ENCODE measurements at regions not wholly inside any gene's neighbourhood (a gene's known extent, or its start where the extent isn't known, plus 50 kb on each side); places are given as distances from the start of the nearest gene placed in this dataset.
A peak's percentile ranks its signal among the peaks of the same experiment; 100 is the strongest.

DNA sequence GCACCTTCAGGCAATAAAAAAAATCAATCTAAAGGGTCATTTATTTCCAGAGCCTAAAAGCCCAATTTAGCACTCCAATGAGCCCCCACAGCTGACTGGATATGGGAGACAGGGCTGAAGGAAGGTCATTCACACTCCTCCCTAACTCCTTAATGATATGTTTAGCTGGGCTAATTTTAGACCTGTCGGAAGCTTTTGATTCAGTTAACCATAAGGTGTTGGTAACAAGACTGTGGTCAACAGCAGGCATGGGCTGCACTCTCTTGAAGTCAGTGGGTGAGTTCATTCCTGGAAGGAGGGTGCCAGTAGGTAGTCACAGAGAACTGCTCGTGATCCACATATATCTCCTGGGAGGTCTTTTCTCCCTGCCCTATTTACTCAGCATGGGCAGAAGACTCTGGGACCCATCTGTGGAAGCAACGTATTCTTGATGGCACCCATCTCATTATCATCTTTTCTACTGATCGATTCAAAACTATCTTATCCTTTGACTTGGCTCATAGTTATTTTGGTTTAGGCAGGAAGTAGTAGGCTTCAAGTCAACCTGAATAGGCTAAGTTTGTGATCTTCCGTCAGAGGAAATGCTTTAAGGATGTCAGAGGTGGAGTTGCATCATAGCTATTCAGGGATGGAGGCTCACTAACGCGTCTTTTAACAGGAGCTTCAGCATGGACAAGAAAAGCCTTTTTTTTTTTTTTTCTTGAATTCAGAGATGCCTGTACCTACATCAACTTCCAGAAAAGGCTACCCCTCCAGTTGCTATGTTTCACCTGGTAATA lies 367.7 kb upstream of the SLC30A5 start:
- DNase-seq, result no peak

DNA sequence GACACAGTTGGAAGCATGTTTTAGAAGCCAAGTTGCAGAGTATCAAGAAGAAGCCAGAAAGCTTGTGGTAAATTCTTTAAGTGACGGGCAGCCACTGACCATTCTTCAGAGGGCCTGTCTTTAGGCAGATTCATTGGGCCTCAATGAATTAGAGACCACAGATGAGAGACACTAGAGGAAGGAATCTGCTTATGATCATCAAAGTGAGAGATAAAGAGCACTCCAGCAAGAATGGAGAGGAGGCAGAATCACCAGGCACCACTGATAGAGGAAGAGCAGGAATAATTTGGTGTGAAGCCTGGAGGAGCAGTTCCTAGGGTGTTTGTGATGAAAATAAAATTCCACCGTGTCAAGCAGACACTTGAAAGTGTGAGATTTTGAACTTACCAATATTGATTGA lies 365.9 kb upstream of the SLC30A5 start:
- no peak for DNase-seq

DNA sequence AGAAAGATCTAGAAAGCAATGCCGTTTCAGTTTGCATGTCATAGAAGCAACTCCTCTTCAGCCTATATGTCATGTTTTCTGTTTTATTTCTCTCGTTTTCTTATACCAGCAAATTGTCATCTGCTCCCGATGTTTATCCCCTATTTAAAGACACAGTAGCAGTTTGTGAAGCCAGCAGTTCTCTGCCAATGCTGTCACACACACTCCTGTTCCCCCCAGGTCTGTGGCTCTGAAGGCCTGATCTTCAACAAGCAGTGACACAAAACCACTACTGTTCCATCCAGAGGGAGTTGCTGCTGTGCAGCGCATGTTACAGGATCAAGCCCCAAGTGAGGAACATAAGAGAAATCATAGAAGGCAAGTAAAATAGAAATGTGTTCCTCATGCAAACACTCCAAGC lies 364.1 kb upstream of the SLC30A5 start:
- no peak for DNase-seq

GRCh38 chr5:68730220-68730978 lies 363.4 kb upstream of the SLC30A5 start:
- DNase-seq, result no peak

DNA sequence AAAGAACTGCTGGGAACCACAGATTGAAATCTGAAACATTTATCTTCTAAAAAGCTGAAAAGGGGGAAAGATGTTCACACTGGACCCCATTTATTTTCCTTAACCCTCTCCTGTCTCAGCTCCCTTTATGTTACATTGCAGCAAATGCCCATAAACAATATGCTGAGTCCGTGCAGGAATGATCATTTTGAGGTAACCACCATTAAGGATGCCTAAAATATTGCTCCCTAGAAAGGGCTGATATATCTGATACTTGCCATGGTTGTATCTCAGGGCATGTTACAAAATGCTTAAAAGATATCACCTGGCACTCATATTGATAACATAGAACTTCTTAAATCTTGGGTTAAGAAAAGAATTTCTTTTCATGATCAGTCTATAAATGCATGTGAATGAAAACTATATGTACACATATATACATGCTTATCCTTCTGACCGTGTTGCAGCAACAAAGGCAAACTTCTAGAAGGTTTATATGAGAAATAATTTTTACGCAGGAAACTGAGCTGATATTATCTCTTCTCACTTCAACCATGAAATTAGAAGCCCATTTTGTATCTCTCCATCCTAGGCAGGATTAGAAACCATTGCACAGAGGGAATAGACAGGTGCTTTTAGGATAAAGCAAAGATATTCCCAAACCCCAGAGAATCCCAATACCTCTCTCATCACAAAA lies 362.7 kb upstream of the SLC30A5 start:
- no peak for DNase-seq

DNA sequence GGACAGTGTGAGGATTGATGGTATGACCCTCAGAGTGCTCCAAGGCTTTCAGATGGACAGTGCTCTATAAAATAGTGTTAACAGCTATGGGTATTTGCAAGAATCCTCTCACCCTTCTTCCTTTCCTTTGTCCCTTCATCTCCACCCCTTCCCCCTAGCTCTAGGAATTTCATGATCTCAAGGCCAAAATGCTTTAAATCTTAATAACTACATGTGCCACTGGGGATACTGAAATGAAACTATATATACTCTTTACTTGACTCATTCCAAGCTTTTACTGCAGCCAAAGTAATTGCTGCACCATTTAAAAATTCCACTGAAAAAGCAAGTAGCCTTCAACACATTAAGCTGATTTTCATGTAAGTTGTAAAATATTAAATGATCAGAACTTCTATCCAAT lies 361.6 kb upstream of the SLC30A5 start:
- DNase-seq, result no peak

DNA sequence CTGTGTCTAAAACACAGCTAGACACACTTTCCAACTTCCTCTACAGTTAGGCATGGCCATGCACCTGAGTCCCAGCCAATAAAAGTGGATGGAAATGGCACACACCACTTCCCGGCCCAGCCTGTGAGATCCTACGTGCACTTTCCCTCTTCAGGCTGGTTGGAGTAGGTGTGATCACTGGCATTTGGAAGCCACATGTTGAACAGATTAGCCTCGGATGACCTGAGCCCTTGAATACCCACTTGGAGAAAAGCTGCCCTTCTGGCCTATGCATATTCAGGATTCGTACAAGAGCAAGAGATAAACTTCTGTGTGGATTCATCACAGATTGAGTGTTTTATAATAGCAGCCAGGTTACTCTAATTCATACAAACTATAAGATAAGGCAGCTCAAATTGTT lies 359.0 kb upstream of the SLC30A5 start:
- DNase-seq, result no peak

GRCh38 chr5:68738236-68738635 lies 355.6 kb upstream of the SLC30A5 start:
- no peak for DNase-seq

DNA sequence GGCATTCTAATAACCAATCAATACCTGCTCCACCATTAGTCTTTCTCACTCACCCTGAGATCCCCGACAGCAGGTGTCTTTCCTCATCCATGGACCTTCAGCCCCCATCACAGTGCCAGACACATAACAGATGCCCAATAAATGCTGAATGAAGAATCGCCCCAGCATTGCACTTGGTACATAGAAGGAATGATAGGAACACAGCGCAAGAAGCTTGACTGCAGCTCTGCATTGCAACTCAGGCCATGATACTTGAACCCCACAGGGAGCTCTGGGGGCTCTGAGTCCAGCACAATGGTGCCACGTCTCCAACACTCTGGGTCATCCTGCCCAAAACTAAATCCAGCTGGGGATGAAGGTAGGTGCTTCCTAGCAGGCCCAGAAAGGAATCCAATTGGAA lies 355.0 kb upstream of the SLC30A5 start:
- no peak for DNase-seq

- no peak for DNase-seq
These were observed 354.1 kb upstream of the SLC30A5 start for GRCh38 chr5:68739752-68740151.

DNA sequence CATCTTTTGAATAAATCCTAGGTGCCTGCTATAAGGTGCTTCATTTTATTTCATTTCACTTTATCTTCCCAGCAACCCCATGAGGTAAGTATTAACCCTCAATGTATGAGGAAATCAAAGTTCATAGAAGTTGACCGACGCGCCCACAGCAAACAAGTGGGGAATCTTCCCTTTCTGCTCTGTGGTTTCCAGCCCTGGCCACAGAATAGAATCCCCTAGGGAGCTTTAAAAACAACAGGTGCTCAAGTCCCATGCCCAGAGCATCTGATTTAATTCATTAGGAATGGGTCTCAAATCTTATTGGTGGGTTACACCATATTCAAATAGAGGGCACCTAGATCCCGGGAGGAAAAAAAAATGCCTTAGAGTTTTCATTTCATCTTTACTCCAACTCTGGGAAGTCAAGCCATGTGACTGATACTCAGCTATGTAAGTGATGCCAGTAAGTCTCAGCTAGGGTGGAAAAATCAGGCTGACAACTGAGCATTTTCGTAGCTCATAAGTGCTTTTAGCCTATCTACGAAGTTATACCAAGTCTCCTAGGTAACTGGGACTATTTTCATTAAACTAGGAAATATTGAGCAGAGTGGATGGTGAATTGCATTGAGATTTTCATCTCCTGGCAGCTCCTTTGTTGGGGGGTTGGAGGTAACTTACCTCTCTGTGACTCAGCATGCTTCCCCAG lies 353.4 kb upstream of the SLC30A5 start:
- no peak for DNase-seq

GRCh38 chr5:68744206-68744605 lies 349.6 kb upstream of the SLC30A5 start:
- no peak for DNase-seq

DNA sequence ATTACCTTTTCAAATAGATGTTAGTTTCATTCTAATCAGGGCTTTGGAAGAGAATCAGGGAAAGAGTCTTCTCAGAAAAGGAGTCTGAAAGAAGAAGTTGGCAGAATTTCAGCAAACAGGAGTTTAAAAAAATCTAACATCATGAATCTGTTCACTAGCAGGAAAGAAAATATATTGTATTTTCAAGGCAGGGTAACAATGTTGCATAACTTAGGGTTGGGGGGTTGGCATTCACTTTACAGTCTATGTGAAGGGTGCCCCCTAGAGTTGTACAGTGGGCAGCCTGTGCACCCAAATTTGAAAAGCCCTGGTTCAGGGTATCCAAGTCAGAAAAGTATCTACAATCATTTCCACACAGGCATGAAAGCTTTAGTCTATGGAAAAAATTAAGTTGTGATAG lies 348.4 kb upstream of the SLC30A5 start:
- peak; percentile 30 for DNase-seq

GRCh38 chr5:68746220-68746619 lies 347.6 kb upstream of the SLC30A5 start:
- DNase-seq, result no peak

GRCh38 chr5:68746643-68747420 lies 347.0 kb upstream of the SLC30A5 start:
- DNase-seq, result no peak

- no peak for DNase-seq
These were observed 346.3 kb upstream of the SLC30A5 start for GRCh38 chr5:68747521-68747920.

DNA sequence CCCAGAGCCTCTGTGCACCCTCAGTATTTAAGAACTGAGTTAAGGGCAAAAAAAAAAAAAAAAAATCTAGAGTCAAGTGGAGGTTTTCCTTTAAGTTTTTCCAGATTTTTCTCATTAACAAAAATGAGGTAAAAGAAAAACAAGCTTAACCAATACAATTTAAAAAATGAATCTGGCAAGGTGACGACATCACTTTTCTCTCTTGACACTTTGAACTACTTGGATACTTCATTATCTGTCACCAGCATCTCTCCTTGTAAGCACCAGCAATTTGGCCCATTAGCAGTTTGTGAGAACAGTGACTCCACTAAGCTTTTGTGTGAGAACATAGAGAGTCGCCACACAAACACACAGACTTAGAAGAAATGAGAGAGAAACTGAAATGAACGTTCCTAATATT lies 345.7 kb upstream of the SLC30A5 start:
- no peak for DNase-seq

DNA sequence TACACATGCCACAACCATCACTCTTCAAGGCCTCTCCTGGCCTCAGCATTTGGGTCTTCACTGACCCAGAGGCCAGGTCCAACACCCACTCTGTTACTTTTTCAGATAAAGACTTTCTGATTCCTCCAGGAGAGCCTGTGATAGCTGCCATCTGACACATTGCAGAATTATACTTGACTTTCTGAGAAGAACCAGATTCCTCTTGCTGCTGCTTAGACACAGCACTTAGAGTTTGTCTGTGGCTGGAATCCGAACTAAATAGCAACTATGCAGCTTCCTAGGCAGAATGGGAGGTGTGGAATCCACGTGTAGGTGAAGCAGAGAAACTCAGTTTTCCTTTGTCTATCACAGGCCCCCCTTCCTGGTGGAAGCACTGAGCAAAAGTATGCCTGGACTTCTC lies 344.7 kb upstream of the SLC30A5 start:
- no peak for DNase-seq

DNA sequence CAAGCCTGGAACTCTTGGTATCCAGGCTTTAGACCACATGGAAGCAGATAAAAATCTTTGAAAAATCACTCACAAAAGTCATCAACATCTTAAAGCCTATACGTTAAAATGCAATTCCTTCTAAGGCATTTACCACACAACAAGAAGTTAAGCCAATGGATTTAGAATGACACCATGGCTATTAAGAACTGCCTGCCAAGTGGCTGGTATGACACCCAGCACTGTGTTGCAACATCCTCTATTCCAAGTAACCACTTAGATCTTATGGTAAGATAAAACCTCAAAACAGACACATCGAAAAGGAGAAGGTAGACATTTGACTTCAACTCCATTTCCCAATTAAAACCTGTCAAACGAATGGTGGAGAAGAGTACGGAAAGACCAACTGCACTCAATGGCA lies 344.2 kb upstream of the SLC30A5 start:
- DNase-seq, result peak; percentile 70

- DNase-seq, result no peak
These were observed 342.2 kb upstream of the SLC30A5 start for GRCh38 chr5:68751661-68752060.

GRCh38 chr5:68754536-68754935 lies 339.3 kb upstream of the SLC30A5 start:
- no peak for DNase-seq

- DNase-seq, result no peak
These were observed 338.5 kb upstream of the SLC30A5 start for GRCh38 chr5:68755293-68755692.

DNA sequence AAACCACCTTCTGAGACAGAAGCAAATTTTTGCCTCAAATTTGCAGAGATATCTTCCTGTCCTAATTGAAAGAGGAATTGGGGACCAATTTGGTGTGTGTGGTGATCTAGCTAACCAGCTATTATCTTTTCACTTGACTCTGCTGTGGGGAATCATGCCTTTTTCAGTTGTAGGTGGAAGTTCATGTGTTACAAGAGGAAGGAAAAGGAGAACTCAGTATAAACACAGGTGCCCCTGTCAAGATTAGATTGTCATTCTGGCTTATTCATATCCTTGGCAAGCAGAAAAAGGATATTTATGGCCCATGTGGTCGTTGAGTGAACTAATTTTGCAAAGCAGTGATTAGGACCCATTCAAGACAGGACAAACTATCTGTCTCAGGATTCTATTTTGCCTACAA lies 336.8 kb upstream of the SLC30A5 start:
- DNase-seq, result no peak
